Subcutaneous abdominal adipose tissue (tissue), 5 donors: ENCODE measurements at regions not wholly inside any gene's neighbourhood (a gene's known extent, or its start where the extent isn't known, plus 50 kb on each side); places are given as distances from the start of the nearest gene placed in this dataset.

ENCODE experiments used
- H3K27ac ChIP-seq: one replicate; pipeline ENCODE4 v1.7.0; 2013; ENCODE audit warnings: low read depth, mild to moderate bottlenecking, inconsistent platforms, low read length, moderate library complexity
- H3K27me3 ChIP-seq, 5 donors: one replicate each; pipeline ENCODE4 v1.7.0; 2013; ENCODE audit warnings: low read length in 5 of 5, inconsistent platforms in 1 of 5; ENCODE audit not compliant: control insufficient read depth in 5 of 5, insufficient read depth in 4 of 5
- H3K36me3 ChIP-seq, 5 donors: one replicate each; pipeline ENCODE4 v1.7.0; 2013; ENCODE audit warnings: low read length in 5 of 5; ENCODE audit not compliant: control insufficient read depth in 5 of 5, insufficient read depth in 5 of 5
- H3K4me1 ChIP-seq, 5 donors: one replicate each; pipeline ENCODE4 v1.7.0; 2013; ENCODE audit warnings: low read length in 5 of 5, mild to moderate bottlenecking in 3 of 5, moderate library complexity in 1 of 5; ENCODE audit not compliant: control insufficient read depth in 5 of 5, insufficient read depth in 5 of 5
- H3K4me3 ChIP-seq, 5 donors: one replicate each; pipeline ENCODE4 v1.7.0; 2013; ENCODE audit warnings: low read length in 5 of 5, low read depth in 1 of 5
- H3K9ac ChIP-seq, 5 donors: one replicate each; pipeline ENCODE4 v1.7.0; 2013; ENCODE audit warnings: low read length in 5 of 5, mild to moderate bottlenecking in 4 of 5, moderate library complexity in 3 of 5
- H3K9me3 ChIP-seq, 5 donors: one replicate each; pipeline ENCODE4 v1.7.0; 2013; ENCODE audit warnings: low read length in 5 of 5; ENCODE audit not compliant: control insufficient read depth in 5 of 5
- donor health status: healthy.
- donor health status: healthy.
- donor health status: healthy.
- donor health status: healthy.
- donor health status: healthy.

DNA sequence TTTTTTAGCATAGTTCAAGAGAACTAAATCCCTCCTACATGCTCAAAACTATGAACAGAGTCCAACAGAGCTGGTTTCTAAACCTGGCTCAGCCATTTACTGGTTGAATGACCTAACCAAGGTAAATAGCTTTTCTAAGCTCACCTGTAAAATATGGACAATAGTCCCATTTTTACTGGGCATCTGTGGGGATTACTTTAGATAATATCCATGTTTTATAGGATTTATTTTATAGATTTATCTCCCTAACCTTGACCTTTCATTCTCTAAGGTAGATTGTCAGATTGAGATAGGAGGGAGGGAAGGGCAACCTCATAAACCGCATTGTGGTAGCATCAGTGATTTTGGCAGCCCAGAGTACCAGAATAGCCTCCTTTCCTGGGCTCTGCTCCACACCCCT, 178.5 kb upstream of the TOX3 start:
- Histone ChIP-seq H3K27ac (no peak overlapping the region), H3K4me3 (no peak overlapping the region), H3K9me3 (no peaks in the 10 kb centered on the region), H3K36me3 (no peaks in the 10 kb centered on the region), H3K9ac (no peak overlapping the region), H3K27me3 (no peaks in the 10 kb centered on the region), H3K4me1 (peaks cover 0 to 13% (median 4%) of the 10 kb centered on the region in 5 donors)

GRCh38 chr16:52725043-52725442, 178.1 kb upstream of the TOX3 start:
- H3K36me3 ChIP-seq: no peaks in the 10 kb centered on the region
- no peak overlapping the region for H3K9ac ChIP-seq
- H3K4me3 ChIP-seq: no peak overlapping the region
- H3K27me3 ChIP-seq: no peaks in the 10 kb centered on the region
- no peak overlapping the region for H3K27ac ChIP-seq
- no peaks in the 10 kb centered on the region for H3K9me3 ChIP-seq
- peaks cover 0 to 13% (median 4%) of the 10 kb centered on the region in 5 donors for H3K4me1 ChIP-seq

DNA sequence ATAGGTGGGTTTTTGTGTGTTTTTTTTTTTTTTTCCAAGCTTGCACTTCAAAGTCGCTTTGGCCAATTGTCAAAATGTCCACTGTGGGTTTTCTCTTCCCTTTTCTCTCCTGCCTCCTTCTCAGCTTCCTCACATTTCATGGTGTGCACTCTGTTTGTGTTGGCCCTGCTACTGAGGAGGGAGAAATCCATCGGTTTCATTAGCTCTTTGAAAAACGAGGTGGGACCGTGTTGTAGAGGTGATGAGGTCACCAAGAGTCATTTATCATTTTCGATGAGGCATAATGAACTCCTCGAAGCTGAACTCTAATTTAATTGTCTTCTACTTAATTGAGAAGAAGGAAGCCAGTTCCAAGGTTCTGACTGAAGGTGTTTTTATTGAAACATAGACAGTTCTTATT, 174.4 kb upstream of the TOX3 start:
- Histone ChIP-seq H3K27ac (no peak overlapping the region), H3K9ac (no peak overlapping the region), H3K9me3 (no peaks in the 10 kb centered on the region), H3K27me3 (no peaks in the 10 kb centered on the region), H3K36me3 (no peaks in the 10 kb centered on the region), H3K4me1 (no peaks in the 10 kb centered on the region), H3K4me3 (no peak overlapping the region)

GRCh38 chr16:52718046-52718445, 171.1 kb upstream of the TOX3 start:
- Histone ChIP-seq H3K9ac (no peak overlapping the region), H3K27me3 (peaks cover 0 to 9% (median 0%) of the 10 kb centered on the region in 5 donors), H3K4me3 (no peak overlapping the region), H3K4me1 (no peaks in the 10 kb centered on the region), H3K36me3 (no peaks in the 10 kb centered on the region), H3K27ac (no peak overlapping the region), H3K9me3 (no peaks in the 10 kb centered on the region)

DNA sequence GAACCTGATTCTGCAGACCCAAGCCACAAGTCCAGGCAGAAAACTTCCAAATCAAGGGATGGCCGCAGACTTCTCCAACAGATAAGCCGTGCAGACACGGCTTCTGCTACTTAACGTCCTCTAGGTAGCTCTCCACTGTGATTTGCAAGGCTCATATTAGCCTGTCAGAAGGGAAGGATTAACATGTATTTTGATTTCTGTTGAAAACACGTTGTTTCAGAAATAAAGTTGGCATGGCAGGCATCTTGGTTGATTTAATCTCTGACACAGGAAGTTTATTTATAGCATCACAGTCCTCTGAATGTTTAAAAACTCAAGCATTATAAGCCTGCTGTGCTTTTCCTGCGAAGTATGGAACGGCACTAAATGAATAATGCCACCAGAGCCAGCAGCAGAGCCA, 166.8 kb upstream of the TOX3 start:
- Histone ChIP-seq H3K36me3 (no peaks in the 10 kb centered on the region), H3K9ac (no peak overlapping the region), H3K27me3 (peaks cover 0 to 13% (median 0%) of the 10 kb centered on the region in 5 donors), H3K9me3 (no peaks in the 10 kb centered on the region), H3K27ac (no peak overlapping the region), H3K4me3 (no peak overlapping the region), H3K4me1 (no peaks in the 10 kb centered on the region)

DNA sequence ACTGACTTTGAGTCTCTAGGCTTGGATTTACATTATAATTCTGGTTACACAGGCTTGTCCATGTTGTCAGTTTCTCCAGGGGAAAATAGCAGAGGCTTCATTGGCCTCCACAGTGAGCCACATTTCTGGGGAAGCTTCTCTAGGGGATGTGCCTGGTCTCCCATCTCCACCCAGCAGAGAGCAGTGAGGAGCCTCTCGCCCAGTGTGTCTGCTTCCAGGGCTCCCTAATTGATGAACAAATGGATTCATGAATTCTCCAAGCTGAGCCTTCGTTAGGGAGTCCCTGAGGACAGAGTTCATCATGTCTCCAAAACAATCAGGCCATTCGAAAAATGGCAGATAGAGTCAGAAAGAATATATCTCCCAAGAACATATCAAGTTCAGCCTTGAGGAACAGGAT, 162.4 kb upstream of the TOX3 start:
- no peaks in the 10 kb centered on the region for H3K9me3 ChIP-seq
- no peaks in the 10 kb centered on the region for H3K4me1 ChIP-seq
- H3K27me3 ChIP-seq: peaks cover 0 to 11% (median 0%) of the 10 kb centered on the region in 5 donors
- no peak overlapping the region for H3K4me3 ChIP-seq
- no peaks in the 10 kb centered on the region for H3K36me3 ChIP-seq
- no peak overlapping the region for H3K27ac ChIP-seq
- H3K9ac ChIP-seq: no peak overlapping the region

- Histone ChIP-seq H3K9ac (no peak overlapping the region), H3K27ac (no peak overlapping the region), H3K36me3 (no peaks in the 10 kb centered on the region), H3K4me3 (no peak overlapping the region), H3K9me3 (no peaks in the 10 kb centered on the region), H3K27me3 (peaks cover 0 to 4% (median 0%) of the 10 kb centered on the region in 5 donors), H3K4me1 (no peaks in the 10 kb centered on the region)
Measured at GRCh38 chr16:52708476-52708875, 161.5 kb upstream of the TOX3 start.

- Histone ChIP-seq H3K4me3 (no peak overlapping the region), H3K27me3 (peaks cover 0 to 4% (median 0%) of the 10 kb centered on the region in 5 donors), H3K9ac (no peak overlapping the region), H3K9me3 (no peaks in the 10 kb centered on the region), H3K4me1 (no peaks in the 10 kb centered on the region), H3K36me3 (no peaks in the 10 kb centered on the region), H3K27ac (no peak overlapping the region)
Measured at GRCh38 chr16:52707676-52708337, 160.9 kb upstream of the TOX3 start.

GRCh38 chr16:52705122-52705521, 158.2 kb upstream of the TOX3 start:
- Histone ChIP-seq H3K27ac (no peak overlapping the region), H3K4me1 (no peaks in the 10 kb centered on the region), H3K27me3 (peaks cover 0 to 4% (median 0%) of the 10 kb centered on the region in 5 donors), H3K9me3 (no peaks in the 10 kb centered on the region), H3K36me3 (no peaks in the 10 kb centered on the region), H3K4me3 (no peak overlapping the region), H3K9ac (no peak overlapping the region)

DNA sequence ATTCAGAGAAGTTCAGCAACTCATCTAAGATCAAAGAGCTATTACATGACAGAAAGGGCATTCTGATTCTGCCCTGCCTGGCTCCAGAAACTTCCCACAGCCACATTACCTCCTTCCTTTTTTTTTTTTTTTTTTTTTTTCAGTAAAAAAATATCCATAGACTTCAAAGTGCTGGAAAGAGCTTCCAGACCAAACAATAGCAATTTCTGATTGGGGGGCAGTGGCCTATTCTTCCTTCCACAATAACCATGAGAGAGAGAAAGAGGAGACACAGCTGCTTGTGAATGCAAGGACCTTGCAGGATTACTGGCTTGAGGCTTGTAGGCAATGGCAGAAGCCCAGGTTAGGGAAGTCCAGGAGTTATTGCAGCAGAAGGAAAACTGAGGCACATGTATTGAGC, 151.0 kb upstream of the TOX3 start:
- peaks cover 0 to 7% (median 3%) of the 10 kb centered on the region in 5 donors for H3K9me3 ChIP-seq
- H3K4me3 ChIP-seq: no peak overlapping the region
- no peak overlapping the region for H3K9ac ChIP-seq
- no peak overlapping the region for H3K27ac ChIP-seq
- no peaks in the 10 kb centered on the region for H3K27me3 ChIP-seq
- no peaks in the 10 kb centered on the region for H3K4me1 ChIP-seq
- no peaks in the 10 kb centered on the region for H3K36me3 ChIP-seq
